Lung (tissue), 11 donors: ENCODE measurements at regions not wholly inside any gene's neighbourhood (a gene's known extent, or its start where the extent isn't known, plus 50 kb on each side); places are given as distances from the start of the nearest gene placed in this dataset.

Experiments used
- ATAC-seq: fragments of 200-7000 bp; cut with Tn5 transposase; one replicate; pipeline ENCODE4 v1.9.1; 2020; ENCODE audit warnings: moderate number of reproducible peaks; ENCODE audit not compliant: insufficient read depth, low FRiP score
- DNase-seq, 3 donors: peaks; one replicate each; pipeline ENCODE4 v3.0.0-alpha.2; 2013 to 2017
- H3K27ac ChIP-seq, 2 donors: one replicate each; pipeline ENCODE4 v1.5.1; 2013; ENCODE audit warnings: mild to moderate bottlenecking in 2 of 2, moderate library complexity in 2 of 2, control low read depth in 1 of 2, inconsistent platforms in 1 of 2, low read depth in 1 of 2, low read length in 1 of 2
- H3K27me3 ChIP-seq, 3 donors: one replicate each; pipeline ENCODE4 v1.5.1; 2013; ENCODE audit warnings: low read length in 2 of 3; ENCODE audit not compliant: control insufficient read depth in 3 of 3, insufficient read depth in 3 of 3
- H3K36me3 ChIP-seq, 4 donors: one replicate each; pipeline ENCODE4 v1.5.1; 2013; ENCODE audit warnings: low read length in 4 of 4, mild to moderate bottlenecking in 1 of 4, moderate library complexity in 1 of 4; ENCODE audit not compliant: control insufficient read depth in 4 of 4, insufficient read depth in 4 of 4
- H3K4me1 ChIP-seq, 5 donors: one replicate each; pipeline ENCODE4 v1.5.1; 2013; ENCODE audit warnings: low read length in 5 of 5, mild to moderate bottlenecking in 2 of 5, moderate library complexity in 1 of 5; ENCODE audit not compliant: control insufficient read depth in 5 of 5, insufficient read depth in 5 of 5
- H3K4me3 ChIP-seq: one replicate; pipeline ENCODE4 v1.5.1; 2013; ENCODE audit warnings: mild to moderate bottlenecking, control low read depth, moderate library complexity
- H3K9ac ChIP-seq, 2 donors: one replicate each; pipeline ENCODE4 v1.5.1; 2013; ENCODE audit warnings: low read length in 2 of 2, control low read depth in 1 of 2; ENCODE audit not compliant: insufficient read depth in 1 of 2
- H3K9me3 ChIP-seq, 4 donors: one replicate each; pipeline ENCODE4 v1.5.1; 2013; ENCODE audit warnings: low read length in 3 of 4, mild to moderate bottlenecking in 1 of 4, moderate library complexity in 1 of 4; ENCODE audit not compliant: control insufficient read depth in 4 of 4, insufficient read depth in 3 of 4
- WGBS, 2 donors: extraction: QIAGEN DNeasy Blood & Tissue Kit; methylation state at CpG; one replicate each; pipeline ENCODE4 v1.1.7; 2013; 5-methylcytosine and 5-hydroxymethylcytosine counted together
- TF ChIP-seq, protein P1 (sequence below): IDR thresholded peaks from 2 replicates; pipeline ENCODE4 v1.5.1; 2012; ENCODE audit warnings: mild to moderate bottlenecking; ENCODE audit errors: control extremely low read depth, extremely low read depth
- donor health status: control.
- donor health status: control.
- donor health status: Bipolar disorder and iron deficiency.
- donor health status: healthy.
- donor health status: DM: yes; HTN: yes; CAD: no.

DNA sequence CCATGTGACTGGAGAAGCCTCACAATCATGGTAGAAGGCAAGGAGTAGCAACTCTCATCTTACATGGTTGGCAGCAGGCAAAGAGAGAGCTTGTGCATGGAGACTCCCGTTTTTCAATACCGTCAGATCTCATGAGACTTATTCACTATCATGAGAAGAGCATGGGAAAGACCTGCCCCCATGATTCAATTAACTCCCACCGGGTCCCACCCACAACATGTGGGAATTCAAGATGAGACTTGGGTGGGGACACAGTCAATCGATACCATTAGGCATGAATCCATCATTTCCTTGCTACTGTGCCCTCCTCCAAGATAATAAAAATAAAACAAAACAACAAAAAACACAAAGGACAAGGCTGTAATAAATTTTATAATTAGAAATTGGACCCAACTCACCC, 384.7 kb upstream of the MEIS2 start:
- Histone ChIP-seq H3K36me3 (no peaks in the 10 kb centered on the region), H3K4me3 (no peak overlapping the region), H3K27me3 (no peaks in the 10 kb centered on the region), H3K27ac (no peak overlapping the region), H3K9ac (no peak overlapping the region), H3K9me3 (peaks cover 0 to 5% (median 0%) of the 10 kb centered on the region in 4 donors), H3K4me1 (no peaks in the 10 kb centered on the region)
- WGBS, 2 donors = 83 to 89% methylated on average over 4 of the region's 4 CpGs
- no peak for DNase-seq
- TF ChIP-seq, protein P1, sequence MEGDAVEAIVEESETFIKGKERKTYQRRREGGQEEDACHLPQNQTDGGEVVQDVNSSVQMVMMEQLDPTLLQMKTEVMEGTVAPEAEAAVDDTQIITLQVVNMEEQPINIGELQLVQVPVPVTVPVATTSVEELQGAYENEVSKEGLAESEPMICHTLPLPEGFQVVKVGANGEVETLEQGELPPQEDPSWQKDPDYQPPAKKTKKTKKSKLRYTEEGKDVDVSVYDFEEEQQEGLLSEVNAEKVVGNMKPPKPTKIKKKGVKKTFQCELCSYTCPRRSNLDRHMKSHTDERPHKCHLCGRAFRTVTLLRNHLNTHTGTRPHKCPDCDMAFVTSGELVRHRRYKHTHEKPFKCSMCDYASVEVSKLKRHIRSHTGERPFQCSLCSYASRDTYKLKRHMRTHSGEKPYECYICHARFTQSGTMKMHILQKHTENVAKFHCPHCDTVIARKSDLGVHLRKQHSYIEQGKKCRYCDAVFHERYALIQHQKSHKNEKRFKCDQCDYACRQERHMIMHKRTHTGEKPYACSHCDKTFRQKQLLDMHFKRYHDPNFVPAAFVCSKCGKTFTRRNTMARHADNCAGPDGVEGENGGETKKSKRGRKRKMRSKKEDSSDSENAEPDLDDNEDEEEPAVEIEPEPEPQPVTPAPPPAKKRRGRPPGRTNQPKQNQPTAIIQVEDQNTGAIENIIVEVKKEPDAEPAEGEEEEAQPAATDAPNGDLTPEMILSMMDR = no peak
- no peak for ATAC-seq

DNA sequence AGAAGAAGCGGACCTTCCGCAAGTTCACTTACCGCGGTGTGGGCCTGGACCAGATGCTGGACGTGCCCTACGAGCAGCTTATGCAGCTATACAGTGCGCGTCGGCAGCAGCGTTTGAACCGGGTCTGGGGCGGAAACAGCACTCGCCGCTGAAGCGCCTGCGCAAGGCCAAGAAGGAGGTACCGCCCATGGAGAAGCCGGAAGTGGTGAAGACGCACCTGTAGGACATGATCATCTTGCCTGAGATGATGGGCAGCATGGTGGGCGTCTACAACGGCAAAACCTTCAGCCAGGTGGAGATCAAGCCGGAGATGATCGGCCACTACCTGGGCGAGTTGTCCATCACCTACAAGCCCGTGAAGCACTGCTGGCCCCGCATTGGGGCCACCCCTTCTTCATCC, 390.4 kb upstream of the MEIS2 start:
- ATAC-seq = no peak
- 95% methylated on average over 26 of the region's 26 CpGs for WGBS, 2 donors
- H3K9me3 ChIP-seq = peaks cover 0 to 3% (median 0%) of the 10 kb centered on the region in 4 donors

DNA sequence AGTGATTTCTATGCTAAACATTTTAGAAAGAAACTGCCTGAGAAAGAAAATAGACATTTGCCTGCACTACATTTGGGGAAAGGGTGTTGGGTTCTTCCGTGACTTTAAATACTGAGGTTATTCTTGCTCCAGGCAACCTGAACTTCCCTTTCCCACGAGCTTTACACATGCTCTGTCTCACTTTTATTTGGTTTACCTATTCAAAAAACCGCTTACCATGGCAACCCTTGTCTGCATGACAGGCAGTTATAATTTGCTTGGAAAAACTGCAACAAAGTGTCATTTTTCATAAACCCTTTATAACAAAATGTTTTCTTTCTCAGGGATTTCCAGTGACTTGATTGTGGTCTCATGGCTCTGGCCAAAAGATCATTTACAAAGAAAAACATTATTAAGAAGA, 416.3 kb upstream of the MEIS2 start:
- H3K27ac ChIP-seq = no peak overlapping the region
- no peak overlapping the region for H3K4me3 ChIP-seq
- no peaks in the 10 kb centered on the region for H3K4me1 ChIP-seq
- ATAC-seq (no peak), DNase-seq (peak in 2 of 3 donors; percentile 1 to 6)
- no peaks in the 10 kb centered on the region for H3K9me3 ChIP-seq
- H3K27me3 ChIP-seq = no peaks in the 10 kb centered on the region
- TF ChIP-seq, protein P1 = no peak
- 58 to 62% methylated on average over 3 of the region's 3 CpGs for WGBS, 2 donors
- no peaks in the 10 kb centered on the region for H3K36me3 ChIP-seq
- no peak overlapping the region for H3K9ac ChIP-seq

More for the DNA sequence above, 390.4 kb upstream of the MEIS2 start:
- Histone ChIP-seq H3K27ac (no peak overlapping the region), H3K27me3 (no peaks in the 10 kb centered on the region), H3K9ac (no peak overlapping the region), H3K4me3 (no peak overlapping the region), H3K4me1 (no peaks in the 10 kb centered on the region), H3K36me3 (no peaks in the 10 kb centered on the region)
- TF ChIP-seq, protein P1 = no peak
- no peak for DNase-seq

DNA sequence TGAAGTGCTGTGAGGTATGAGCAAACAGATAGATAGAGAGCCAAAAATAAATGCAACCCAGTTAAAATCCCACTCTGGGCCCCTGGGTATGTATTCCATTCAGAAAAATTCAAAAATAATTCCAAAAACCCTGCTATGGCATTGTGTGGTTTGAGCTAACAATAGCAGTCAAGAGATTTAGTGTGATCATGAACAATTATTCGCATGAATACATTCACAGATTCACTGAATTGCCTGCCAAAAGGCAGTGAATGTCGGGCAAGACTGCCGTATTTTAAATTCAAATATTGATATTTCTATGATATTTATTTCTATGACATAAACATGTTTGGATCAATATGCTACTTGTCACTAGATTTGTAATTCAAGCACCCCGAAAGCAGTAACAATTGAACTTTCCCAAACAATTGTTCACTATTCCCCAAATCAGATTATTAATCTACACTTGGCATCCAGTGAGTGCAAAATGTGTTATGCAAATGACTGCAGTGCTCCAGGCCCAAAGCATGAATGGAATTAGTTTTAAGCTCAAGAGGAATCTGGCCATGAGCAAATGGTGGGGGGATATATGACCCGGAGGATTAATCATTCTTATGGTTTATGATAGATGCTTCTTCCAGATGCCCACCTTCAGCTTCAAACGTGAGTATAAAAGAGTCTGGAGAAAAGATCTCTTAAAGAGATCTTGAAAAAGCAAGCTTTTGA, 417.0 kb upstream of the MEIS2 start:
- no peak overlapping the region for H3K27ac ChIP-seq
- ATAC-seq (no peak), DNase-seq (no peak)
- H3K9ac ChIP-seq = no peak overlapping the region
- H3K9me3 ChIP-seq = no peaks in the 10 kb centered on the region
- TF ChIP-seq, protein P1 = no peak
- no peaks in the 10 kb centered on the region for H3K27me3 ChIP-seq
- WGBS, 2 donors = 81 to 91% methylated on average over 6 of the region's 6 CpGs
- no peaks in the 10 kb centered on the region for H3K36me3 ChIP-seq
- no peaks in the 10 kb centered on the region for H3K4me1 ChIP-seq
- H3K4me3 ChIP-seq = no peak overlapping the region
